SK-N-SH treated with all-trans-retinoic acid at 6 μM for 48 hours (cell line): ENCODE measurements at regions not wholly inside any gene's neighbourhood (a gene's known extent, or its start where the extent isn't known, plus 50 kb on each side); places are given as distances from the start of the nearest gene placed in this dataset.

Source experiments
- ARNTL ChIP-seq: fragments of 450-650 bp; formaldehyde crosslinking; IDR thresholded peaks from 2 replicates; pipeline ENCODE4 v1.5.0; 2020; ENCODE audit warnings: low read depth, mild to moderate bottlenecking, moderate library complexity, borderline replicate concordance
- PPARA ChIP-seq: fragments of 250-450 bp; sonication (Bioruptor Pico); IDR thresholded peaks from 2 replicates; pipeline ENCODE4 v1.5.0; 2020; ENCODE audit warnings: mild to moderate bottlenecking, borderline replicate concordance
- RARB ChIP-seq: fragments of 250-450 bp; sonication (Bioruptor Pico); IDR thresholded peaks from 2 replicates; pipeline ENCODE4 v1.8.0; 2021; ENCODE audit warnings: mild to moderate bottlenecking, moderate library complexity
- TCF4 ChIP-seq: fragments of 250-450 bp; sonication (Bioruptor Pico); IDR thresholded peaks from 2 replicates; pipeline ENCODE4 v1.8.0; 2021; ENCODE audit warnings: mild to moderate bottlenecking, moderate library complexity, borderline replicate concordance
- TOX ChIP-seq: fragments of 250-450 bp; sonication (Bioruptor Pico); IDR thresholded peaks from 2 replicates; pipeline ENCODE4 v1.8.0; 2021; ENCODE audit warnings: mild to moderate bottlenecking, moderate library complexity, borderline replicate concordance
- ZNF565 ChIP-seq: fragments of 450-650 bp; formaldehyde crosslinking; conservative IDR thresholded peaks from 2 replicates; pipeline ENCODE4 v1.5.0; 2020; ENCODE audit warnings: low read depth, mild to moderate bottlenecking, moderate library complexity

GRCh38 chr2:237180987-237181386 is 95.3 kb downstream of the COPS8 start:
- TF ChIP-seq ZNF565 (CRISPR knock-in tag) (no peak), ARNTL (CRISPR knock-in tag) (no peak), TCF4 (CRISPR knock-in tag) (no peak), PPARA (CRISPR knock-in tag) (no peak), TOX (CRISPR knock-in tag) (no peak), RARB (no peak)
